Ishikawa (cell line): ENCODE measurements at regions not wholly inside any gene's neighbourhood (a gene's known extent, or its start where the extent isn't known, plus 50 kb on each side); places are given as distances from the start of the nearest gene placed in this dataset.

Source experiments
- CEBPB ChIP-seq: IDR thresholded peaks from 2 replicates; pipeline ENCODE4 v1.6.1; 2012
- CREB1 ChIP-seq: IDR thresholded peaks from 2 replicates; pipeline ENCODE4 v1.6.1; 2012; ENCODE audit warnings: low read depth
- EGR1 ChIP-seq: IDR thresholded peaks from 2 replicates; pipeline ENCODE4 v1.6.1; 2012
- EP300 ChIP-seq: IDR thresholded peaks from 2 replicates; pipeline ENCODE4 v1.6.1; 2012; ENCODE audit warnings: borderline replicate concordance
- FOXM1 ChIP-seq: IDR thresholded peaks from 2 replicates; pipeline ENCODE4 v1.6.1; 2012; ENCODE audit warnings: low read depth, borderline replicate concordance
- NFIC ChIP-seq: IDR thresholded peaks from 2 replicates; pipeline ENCODE4 v1.6.1; 2012
- RAD21 ChIP-seq: IDR thresholded peaks from 2 replicates; pipeline ENCODE4 v1.6.1; 2012; ENCODE audit warnings: low read depth
- TAF1 ChIP-seq: IDR thresholded peaks from 2 replicates; pipeline ENCODE4 v1.6.1; 2012; ENCODE audit warnings: low read depth, mild to moderate bottlenecking
- TCF12 ChIP-seq: IDR thresholded peaks from 2 replicates; pipeline ENCODE4 v1.6.1; 2012; ENCODE audit warnings: low read depth
- TEAD4 ChIP-seq: IDR thresholded peaks from 2 replicates; pipeline ENCODE4 v1.6.1; 2012
- YY1 ChIP-seq: IDR thresholded peaks from 2 replicates; pipeline ENCODE4 v1.6.1; 2012; ENCODE audit warnings: low read depth
- ZBTB7A ChIP-seq: IDR thresholded peaks from 2 replicates; pipeline ENCODE4 v1.6.1; 2012; ENCODE audit warnings: low read depth
- TF ChIP-seq, protein P1 (sequence below): IDR thresholded peaks from 2 replicates; pipeline ENCODE4 v1.6.1; 2012; ENCODE audit warnings: low read depth, mild to moderate bottlenecking
- TF ChIP-seq, protein P2 (sequence below): IDR thresholded peaks from 2 replicates; pipeline ENCODE4 v1.6.1; 2012
- TF ChIP-seq, protein P3 (sequence below): IDR thresholded peaks from 2 replicates; pipeline ENCODE4 v1.6.1; 2012

DNA sequence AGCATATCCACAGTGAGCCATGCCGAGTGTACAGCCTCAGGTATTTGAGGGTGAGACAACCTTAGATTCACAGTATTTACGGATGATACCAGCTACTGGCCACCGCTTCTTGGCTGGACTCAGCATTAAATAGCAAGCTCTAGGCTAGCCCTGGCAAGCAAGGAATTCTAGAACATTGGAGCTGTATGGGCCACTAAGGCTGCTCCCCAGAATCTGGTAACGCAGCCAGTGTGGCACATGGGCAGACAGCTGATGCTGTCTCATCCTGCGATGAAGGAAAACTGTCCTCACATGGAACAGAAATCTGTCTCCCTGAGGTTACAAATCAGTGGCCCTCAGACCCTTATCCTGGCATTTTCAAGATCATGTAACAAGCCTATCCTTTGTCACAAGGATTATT, 57.6 kb upstream of the RGMA start:
- TF ChIP-seq EP300: no peak
- TF ChIP-seq, protein P1, sequence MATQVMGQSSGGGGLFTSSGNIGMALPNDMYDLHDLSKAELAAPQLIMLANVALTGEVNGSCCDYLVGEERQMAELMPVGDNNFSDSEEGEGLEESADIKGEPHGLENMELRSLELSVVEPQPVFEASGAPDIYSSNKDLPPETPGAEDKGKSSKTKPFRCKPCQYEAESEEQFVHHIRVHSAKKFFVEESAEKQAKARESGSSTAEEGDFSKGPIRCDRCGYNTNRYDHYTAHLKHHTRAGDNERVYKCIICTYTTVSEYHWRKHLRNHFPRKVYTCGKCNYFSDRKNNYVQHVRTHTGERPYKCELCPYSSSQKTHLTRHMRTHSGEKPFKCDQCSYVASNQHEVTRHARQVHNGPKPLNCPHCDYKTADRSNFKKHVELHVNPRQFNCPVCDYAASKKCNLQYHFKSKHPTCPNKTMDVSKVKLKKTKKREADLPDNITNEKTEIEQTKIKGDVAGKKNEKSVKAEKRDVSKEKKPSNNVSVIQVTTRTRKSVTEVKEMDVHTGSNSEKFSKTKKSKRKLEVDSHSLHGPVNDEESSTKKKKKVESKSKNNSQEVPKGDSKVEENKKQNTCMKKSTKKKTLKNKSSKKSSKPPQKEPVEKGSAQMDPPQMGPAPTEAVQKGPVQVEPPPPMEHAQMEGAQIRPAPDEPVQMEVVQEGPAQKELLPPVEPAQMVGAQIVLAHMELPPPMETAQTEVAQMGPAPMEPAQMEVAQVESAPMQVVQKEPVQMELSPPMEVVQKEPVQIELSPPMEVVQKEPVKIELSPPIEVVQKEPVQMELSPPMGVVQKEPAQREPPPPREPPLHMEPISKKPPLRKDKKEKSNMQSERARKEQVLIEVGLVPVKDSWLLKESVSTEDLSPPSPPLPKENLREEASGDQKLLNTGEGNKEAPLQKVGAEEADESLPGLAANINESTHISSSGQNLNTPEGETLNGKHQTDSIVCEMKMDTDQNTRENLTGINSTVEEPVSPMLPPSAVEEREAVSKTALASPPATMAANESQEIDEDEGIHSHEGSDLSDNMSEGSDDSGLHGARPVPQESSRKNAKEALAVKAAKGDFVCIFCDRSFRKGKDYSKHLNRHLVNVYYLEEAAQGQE: no peak
- no peak for TF ChIP-seq YY1
- no peak for TF ChIP-seq EGR1
- no peak for TF ChIP-seq CEBPB
- TF ChIP-seq, protein P2, sequence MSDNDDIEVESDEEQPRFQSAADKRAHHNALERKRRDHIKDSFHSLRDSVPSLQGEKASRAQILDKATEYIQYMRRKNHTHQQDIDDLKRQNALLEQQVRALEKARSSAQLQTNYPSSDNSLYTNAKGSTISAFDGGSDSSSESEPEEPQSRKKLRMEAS: no peak
- TF ChIP-seq CREB1: no peak

DNA sequence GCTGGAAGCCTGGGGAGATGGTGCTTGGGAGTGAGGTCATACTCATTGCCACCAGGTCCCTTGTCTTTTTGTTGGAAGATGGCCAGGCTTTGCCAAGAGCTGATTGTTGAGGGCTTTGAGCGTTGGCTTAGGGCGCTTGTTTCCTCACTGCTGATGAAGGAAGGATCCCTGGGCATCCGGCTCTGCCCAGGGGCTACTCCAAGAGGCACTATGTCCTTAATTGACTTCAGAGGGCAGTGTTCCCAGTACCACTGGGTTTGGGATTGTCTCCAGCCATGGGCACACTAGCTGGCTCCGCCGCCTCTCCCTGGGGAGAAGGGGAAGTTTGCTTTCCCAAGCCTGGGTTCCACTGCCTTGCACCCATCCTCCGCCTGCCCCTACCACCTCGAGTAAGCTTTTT, 57.2 kb upstream of the RGMA start:
- TF ChIP-seq TAF1 (no peak), TCF12 (no peak), FOXM1 (no peak), EGR1 (no peak), EP300 (no peak), CEBPB (no peak)
- TF ChIP-seq, protein P2: no peak
- TF ChIP-seq, protein P3, sequence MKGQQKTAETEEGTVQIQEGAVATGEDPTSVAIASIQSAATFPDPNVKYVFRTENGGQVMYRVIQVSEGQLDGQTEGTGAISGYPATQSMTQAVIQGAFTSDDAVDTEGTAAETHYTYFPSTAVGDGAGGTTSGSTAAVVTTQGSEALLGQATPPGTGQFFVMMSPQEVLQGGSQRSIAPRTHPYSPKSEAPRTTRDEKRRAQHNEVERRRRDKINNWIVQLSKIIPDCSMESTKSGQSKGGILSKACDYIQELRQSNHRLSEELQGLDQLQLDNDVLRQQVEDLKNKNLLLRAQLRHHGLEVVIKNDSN: no peak
- TF ChIP-seq, protein P1: no peak

DNA sequence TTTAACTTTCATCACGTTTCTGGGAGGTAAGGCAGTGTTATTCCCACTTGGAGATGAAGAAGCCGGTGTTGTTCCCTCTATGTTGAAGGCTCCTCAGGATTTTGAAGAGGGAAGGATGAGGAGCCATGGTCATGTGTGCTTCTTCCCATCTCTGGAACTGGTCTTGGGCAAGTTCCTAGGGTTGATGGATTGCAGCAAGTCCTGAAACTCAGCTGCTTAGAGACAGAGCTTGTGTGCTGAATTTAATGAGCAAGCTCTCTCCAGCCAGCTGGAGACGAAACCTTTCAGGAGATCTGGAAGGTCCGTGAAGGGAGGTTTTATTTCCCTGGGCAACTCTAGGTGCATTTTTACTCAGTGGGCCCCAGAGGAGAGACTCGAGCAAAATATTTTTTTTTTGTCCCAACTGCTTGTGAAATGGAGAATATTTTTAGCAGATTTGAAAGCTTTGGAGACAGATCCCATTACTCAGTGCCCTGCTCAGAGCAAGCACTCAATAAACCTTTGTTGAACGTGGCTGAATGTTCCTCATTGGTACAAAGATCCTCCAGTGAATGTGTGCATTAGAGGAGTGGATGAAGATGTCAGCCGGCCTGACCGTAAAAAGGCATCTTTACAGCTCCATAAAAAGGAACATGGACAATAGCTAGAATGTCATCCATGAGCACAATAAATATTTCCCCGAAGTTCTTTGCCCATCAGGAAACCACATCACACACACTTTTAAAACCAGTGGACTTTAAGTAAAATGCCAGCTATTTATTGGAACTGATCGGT, 55.6 kb upstream of the RGMA start:
- TF ChIP-seq TAF1 (no peak), YY1 (no peak), RAD21 (no peak), EGR1 (no peak), TCF12 (no peak), ZBTB7A (no peak), FOXM1 (no peak), NFIC (no peak), EP300 (no peak)
- TF ChIP-seq, protein P3: no peak

DNA sequence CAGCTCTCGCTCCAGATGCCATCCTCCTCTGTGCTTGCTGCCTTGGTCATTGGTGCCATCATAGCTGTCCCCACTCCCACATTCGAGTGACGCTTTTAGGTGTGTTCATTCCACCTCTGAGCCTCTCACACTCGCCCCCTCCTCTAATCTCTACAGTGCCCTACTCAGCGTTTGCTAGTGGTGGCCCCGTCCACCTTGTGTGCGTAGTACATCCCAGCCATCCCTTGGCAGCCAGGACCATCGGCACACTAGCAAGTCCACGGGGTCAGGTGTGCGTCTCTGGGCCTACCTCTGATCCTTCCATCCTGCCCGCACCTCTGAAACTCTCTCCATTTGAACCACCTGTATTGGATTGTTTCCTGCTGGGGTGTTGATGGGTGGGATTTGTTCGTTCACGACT, 54.2 kb upstream of the RGMA start:
- TF ChIP-seq ZBTB7A: no peak

DNA sequence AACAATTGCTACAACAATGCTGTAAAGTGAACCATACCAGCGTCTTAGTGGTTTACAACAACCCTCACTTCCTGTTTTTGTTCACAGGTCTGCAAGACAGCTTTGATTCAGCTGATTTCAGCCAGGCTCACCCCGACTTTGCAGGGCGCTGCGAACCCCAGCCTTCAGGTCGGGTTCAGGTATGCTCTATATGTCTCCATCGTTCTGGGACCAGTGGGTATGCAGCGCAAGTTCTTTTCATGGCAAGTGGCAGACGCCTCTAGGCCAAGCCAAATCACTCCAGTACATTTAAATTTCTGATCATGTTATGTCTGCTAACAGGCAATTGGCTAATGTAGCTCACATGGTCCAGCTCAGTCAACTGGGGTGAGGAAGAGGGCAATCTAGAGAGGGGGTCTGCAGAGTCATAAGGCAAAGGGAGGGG, 52.4 kb upstream of the RGMA start:
- TF ChIP-seq, protein P1: no peak
- no peak for TF ChIP-seq EGR1
- TF ChIP-seq TEAD4: no peak
- TF ChIP-seq, protein P2: no peak
- no peak for TF ChIP-seq TCF12
- no peak for TF ChIP-seq EP300
- TF ChIP-seq CEBPB: no peak
- no peak for TF ChIP-seq ZBTB7A
- TF ChIP-seq, protein P3: no peak
- no peak for TF ChIP-seq RAD21
- TF ChIP-seq YY1: no peak
- no peak for TF ChIP-seq NFIC
- TF ChIP-seq TAF1: no peak
